ENCODE measurements at regions not wholly inside any gene's neighbourhood (a gene's known extent, or its start where the extent isn't known, plus 50 kb on each side); places are given as distances from the start of the nearest gene placed in this dataset.

DNA sequence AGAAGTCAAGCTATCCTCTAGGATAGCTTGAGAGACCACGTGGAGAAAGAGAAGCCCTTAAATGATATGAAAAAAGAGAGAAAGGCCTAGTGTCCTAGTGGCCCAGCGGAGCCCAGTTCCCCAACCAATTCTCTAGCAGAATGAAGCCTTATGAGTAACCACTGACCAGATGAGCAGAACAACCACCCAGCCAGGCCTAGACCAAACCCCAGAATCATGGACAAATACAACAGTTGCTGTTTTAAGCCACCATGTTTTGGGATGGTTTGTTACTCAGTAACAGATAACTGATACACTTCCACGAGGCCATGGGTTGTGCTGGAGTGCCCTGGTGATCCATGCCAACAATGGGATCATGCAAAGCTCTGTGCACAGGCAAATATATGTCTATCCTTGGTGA is 377.1 kb downstream of the SOX9 start:
- DNase-seq (ENCODE audit: low spot score): no peak

DNA sequence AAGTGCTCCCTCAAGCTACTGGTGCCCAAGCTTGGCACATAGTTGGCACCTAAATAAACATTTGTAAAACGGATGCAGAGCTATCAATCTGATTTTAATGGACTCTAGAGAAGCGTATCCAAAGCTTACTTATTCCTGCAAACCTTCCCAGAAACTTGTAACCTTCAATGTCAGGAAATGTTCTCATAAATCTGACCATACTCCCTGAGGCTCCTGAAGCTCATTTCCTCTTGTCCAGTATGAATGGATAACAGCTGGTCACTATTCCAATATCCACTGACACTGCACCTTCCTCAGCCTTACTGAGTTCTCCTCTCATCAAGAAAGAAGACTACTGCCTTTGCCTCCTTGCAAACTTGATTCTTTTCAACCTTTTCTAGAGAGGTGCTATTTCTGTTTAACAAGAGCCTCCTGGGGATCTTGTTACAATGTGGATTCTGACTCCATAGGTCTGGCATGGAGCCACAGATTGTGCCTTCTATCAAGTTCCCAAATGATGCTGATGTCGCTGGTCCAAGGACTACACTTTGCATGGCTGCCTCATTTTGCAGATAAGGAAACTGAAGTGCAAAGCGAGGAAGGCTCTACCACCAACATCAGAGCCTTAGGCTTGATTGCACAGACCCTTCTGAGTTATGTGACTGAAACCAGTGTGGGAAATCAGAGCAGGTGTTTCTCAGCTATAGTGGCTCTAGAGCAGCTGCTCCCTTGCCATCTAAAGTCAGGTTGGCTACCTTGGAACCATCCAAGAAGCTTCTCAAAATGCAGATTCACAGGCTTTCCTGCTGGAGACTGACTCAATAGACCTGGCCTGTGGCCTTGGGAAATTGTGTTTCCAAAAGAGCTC is 377.8 kb downstream of the SOX9 start:
- DNase-seq (ENCODE audit: low spot score): no peak

DNA sequence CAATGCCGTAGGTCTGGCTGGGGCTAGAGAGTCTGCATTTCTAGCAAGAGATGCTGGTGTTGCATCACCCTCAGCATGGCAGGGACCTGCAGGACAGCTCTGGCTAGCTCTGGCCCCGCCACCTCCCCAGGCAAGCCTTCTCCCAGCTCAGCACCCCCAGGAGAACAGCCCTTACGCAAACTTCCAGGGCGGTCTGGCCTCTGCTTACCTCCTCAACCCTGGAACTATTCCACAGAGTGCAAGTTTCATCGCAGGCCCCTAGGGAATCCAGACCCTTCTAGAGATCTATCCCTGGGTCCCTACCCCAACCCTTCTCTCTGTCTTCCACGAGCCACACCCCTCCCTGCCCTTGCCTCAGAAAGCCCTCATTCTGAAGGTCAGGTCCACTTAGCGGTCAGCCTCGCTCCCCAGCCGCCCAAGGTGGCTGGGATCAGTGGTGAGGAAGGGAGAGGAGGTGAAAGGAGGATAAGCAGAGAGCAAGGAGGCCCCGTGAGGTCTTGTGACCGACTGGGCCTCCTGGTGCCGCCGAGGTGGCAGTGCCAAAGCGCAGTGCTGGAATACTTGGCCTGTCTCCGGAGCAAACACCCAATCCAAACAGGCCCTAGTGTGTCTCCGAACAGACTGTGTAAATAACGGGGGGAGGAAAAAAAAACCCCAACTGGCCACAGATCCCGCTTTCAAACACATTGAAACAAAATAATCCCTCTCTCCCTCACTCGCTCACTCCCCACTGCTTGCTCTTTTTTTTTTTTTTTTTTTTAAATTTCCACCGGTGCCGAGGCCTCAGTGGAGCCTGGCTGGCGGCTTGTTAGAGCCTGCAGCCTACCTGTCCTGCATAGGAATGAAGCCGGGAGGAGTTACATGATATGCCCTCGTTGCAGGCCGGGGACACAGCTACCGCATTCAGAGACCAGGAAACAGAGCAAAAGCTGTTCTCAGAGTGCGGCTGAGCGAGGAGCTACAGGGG is 380.9 kb downstream of the SOX9 start:
- DNase-seq (ENCODE audit: low spot score): peak; percentile 68

DNA sequence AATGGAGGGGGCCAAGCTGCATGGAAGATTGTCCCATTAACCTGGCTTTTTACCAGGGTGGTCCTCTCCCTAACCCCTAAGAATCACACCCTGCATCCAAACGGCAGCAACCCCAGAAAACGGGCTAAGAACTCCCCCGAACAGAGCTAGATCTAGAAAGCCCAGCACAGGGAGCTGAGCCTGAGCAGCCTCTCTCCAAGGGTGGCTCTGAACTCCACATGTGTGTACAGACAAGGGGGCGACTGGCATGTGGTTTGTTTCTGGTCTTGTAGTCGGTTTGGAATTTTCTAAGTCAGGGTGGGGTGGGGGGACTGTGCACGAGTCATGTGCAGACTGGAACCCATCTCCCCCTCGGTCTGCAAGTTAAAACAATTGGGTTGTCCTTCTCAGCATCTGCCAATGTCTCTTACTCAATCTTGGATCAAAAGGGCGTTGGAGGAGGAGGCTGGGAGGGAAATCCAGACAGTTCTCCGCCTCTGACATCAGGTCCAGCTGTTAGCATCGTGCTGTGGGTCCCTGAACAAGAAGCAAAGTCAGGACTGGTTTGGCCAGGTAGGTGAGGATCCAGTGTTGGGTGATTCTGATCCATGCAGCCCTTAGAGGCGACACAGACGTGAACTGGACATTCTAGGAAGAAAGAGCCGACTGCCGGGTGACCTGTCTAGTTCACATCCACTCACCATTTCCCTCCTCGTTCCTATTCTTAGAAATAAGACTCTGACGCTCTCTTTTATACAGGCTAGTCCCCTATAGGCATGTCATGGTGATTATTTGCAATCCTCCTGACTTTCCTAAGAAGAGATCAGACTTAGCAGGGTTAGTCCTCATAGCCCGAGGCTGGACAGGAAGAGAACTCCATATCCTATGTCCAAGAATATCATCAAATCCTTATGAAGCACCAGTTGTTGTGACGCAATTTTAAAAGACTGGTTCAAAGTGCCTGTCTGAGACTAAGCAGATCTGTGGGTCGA is 381.8 kb downstream of the SOX9 start:
- no peak for DNase-seq (ENCODE audit: low spot score)

DNA sequence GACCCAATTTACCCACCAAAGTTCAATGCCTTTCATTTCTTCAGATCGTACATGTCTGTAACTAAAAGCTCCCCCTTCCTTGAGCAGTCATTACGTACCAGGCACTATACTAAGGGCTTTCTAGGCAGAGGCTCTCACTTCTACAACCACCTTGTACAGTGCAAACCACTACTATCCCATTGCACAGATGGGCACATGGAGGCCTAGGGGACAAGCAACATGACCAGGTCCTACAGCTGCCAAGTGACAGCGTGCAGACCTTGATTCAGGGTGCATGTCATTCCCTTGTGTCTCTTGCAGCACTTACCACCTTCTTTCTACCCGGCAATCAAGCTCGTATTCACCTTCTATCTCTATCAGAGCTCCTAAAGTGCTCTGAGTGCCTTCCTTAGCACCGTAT is 382.7 kb downstream of the SOX9 start:
- DNase-seq (ENCODE audit: low spot score): no peak

DNA sequence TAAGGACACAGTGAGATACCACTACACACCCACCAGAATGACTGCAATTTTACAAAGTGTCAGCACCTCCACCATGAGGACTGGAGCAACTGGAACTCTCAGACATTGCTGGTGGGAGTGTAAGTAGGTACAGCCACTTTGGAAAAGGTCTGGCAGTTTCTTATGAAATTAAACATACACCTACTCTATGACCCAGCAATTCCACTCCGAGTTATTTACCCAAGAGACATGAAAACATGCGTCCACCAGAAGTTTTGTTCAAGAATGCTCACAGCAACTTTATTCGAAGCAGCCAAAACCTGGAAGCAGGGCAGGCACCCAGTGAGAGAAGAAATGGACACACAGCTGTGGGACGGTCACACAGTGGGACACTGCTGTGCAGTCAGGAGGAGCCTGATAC is 384.0 kb downstream of the SOX9 start:
- DNase-seq (ENCODE audit: low spot score): no peak

DNA sequence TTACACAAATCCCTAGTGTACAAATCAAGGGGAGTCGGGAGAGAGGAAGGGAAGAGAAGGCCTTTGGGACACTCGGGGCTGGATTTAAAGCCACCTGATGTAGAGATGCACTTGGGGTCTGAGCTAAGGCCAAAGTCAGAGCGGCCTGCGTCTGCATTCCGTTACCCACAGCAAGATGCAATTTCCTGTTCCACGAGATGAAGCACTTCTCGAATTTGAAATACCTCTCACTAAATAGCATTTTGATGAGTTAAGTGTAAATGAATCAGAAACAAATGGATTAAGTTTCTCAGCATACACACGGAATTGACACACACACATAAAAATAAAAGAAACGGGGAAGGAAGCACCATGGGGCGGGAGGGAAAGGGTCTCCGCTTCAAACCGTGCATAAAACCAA is 386.0 kb downstream of the SOX9 start:
- no peak for DNase-seq (ENCODE audit: low spot score)

DNA sequence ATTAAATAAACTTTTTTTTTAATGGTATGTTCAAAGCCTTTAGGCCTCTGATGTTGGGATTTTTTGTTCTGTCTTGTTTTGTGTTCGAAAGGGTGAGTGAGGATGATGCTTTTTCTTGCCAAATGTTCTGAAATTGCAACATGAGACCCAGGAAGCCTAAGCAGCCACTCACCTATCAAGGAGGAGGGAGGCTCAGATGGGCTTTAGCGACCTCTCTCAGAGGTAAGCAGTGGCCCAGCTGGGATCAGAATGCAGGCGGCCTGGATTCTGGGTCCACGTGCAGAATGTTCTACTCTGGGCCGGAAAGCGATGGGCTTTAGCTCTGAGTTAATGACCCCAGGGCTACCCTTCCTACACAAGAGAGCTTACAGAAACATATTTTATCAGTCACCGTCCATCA is 386.6 kb downstream of the SOX9 start:
- DNase-seq (ENCODE audit: low spot score): no peak

DNA sequence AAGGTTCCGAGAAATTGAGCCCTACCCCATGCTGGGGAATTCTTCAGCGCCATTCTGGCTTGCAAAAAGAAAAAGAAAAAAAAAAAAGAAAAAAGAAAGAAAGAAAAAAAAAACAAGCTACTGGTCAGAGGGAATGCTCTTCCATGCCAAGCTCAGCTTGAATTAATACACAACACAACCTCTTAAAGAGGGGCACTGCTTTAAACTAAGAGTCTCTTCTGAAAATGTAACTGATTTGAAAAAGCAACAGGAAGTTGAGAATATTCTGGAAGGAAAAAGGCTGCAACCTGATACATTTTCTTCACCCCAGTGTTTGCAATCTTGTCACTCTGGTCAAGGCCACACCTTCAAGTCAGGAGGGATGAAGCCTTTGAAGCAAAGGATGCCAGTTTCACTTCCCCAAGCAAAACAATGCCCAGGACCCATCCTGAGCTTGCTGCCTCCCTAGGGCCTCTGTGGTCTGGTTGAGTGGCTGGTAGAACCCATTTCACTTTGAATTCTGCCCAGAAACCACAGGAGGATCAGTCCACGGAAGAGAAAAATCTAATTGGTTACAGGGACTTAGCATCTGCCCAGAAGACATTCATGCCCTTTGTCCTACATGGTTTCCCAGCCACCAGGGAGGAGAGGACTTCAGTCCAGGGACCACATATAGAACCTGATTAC is 389.7 kb downstream of the SOX9 start:
- no peak for DNase-seq (ENCODE audit: low spot score)

DNA sequence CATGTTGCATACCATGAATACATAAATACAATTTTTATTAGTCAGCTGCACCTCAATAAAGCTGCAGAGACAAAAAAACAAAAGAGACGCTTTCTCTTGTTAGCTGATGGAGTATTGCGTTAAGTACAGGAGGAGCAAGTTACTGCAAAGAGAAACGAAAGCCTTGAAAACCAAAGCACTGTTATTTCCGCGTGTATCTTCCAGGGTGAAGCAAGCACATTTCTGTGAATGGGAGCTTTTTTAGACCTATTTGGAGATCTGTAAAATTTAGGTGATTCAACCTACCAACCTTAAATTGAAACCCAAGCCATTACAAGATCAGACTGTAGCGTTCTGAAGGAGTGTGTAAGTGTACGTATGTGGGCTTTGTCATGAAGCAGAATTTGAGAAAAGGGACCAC is 390.4 kb downstream of the SOX9 start:
- DNase-seq (ENCODE audit: low spot score): no peak

DNA sequence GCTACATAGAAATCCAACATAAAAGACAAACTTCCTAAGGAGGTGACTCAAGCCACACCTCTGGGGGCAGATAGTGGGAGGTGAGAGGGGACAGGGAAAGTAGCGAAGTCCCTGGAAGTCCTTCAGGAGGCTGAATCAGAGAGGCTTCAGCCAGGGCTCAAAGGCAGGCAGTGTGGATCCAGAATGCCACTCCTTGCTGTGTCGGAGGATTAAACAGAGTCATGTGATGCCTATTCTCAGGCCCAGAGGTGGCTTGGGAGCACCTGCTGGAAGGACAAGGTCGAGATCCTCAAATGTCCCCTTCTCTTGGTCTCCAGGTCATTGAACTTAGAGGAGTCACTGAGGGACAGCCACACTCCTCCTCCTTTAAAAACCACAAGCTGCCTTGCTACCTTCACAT is 391.1 kb downstream of the SOX9 start:
- no peak for DNase-seq (ENCODE audit: low spot score)

DNA sequence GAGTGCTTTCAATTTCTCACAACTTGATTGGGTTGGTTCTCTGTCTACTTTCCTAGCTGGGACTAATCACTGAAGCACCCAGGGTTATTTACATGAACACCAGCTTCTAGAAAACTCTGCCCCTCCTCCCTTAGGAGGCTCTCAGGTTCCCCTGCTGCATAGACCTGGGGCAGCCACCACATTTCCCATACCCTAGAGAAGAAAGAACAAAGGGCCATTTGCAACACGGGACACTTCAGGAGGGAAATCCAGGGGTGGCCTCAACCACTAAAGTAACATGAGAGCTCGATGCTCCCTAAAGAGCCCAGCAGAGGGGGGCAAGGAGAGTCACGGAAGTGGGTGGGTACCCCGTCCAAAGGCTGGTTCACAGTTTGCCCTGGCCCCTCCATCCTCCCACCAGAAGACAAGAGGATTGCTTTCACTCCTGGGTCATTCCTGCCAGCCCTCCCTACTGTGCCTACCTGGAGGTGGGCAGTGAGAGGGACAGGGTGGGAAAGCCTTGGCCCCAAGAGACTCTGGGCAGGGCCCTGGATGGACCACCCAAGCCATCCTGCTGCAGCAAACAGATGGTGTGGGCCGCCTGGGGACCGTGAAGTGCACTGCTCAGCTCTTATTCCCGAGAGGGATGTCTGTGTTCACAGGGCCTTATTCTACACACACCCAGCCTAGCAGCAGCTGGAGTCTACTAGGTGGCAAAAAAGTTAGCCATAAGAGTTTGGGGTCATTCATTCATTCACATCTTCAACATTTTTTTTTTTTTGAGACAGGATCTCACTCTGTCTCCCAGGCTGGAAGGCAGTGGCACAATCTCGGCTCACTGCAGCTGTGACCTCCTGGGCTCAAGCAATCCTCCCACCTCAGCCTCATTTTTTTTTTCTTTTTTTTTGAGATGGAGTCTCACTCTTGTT is 392.1 kb downstream of the SOX9 start:
- no peak for DNase-seq (ENCODE audit: low spot score)

GRCh38 chr17:72514321-72514861 is 393.6 kb downstream of the SOX9 start:
- DNase-seq (ENCODE audit: low spot score): no peak

DNA sequence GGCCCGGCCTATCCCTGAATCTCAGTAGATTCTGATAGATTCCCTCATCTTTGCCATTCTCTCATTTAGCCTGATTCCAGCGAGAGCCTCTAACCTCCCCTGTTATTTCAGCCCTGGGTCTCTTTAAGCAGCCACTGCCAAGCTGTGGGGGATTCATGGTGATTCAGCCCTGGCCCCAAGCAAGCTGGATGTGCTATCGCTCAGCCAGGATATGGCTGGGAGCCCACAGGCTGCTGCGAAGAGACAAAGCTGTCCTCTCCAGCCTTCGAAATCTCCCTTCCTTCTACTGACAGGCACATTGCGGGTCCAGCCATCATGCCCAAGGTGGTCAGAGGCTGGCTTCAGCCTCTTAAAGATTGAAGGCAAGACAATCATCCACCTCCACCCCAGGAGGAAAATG is 394.1 kb downstream of the SOX9 start:
- no peak for DNase-seq (ENCODE audit: low spot score)

DNA sequence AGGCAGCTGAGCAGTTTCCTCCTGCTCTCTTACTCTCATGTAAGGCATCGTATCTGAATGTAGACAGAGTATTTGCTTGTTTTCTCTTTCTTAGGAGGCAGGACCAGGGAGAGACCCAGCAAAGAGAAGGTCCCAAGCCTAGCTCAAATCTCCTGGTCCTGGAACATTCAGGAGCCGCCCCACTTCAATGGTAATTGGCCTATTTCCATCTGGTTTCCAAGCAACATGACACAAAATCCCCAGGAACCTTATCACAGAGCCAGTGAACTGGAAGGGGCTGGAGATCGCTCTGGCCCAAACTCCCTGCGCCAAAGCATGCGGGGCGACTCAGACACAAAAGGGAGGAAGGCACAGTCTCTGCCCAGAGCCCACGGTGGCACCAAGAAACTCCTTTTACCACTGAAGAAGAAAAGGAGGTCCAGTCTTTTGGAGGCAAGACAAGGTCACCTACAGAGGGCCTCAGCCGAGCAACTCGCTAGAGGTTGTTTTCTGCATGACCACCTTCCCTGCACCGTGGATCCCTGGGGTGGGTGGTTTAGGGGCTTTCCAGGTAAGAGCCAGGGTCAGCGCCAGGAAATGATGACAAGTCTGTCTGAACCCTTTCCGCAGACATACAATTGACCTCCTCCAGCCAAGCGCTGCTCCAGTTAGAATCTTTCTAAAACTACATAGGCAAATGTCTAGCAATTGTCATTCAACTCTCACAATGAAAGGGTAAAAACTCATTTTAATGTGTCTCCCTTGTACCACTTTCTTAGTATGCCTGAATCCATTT is 394.7 kb downstream of the SOX9 start:
- no peak for DNase-seq (ENCODE audit: low spot score)

GRCh38 chr17:72516772-72517399 is 396.1 kb downstream of the SOX9 start:
- no peak for DNase-seq (ENCODE audit: low spot score)

- no peak for DNase-seq (ENCODE audit: low spot score)
Observed at GRCh38 chr17:72517413-72518158, 396.8 kb downstream of the SOX9 start.
